AG09319 (cell line): ENCODE measurements at regions not wholly inside any gene's neighbourhood (a gene's known extent, or its start where the extent isn't known, plus 50 kb on each side); places are given as distances from the start of the nearest gene placed in this dataset.

Experiments
- DNase-seq: peaks from one replicate; pipeline ENCODE4 v3.0.0-alpha.2; 2010; ENCODE audit warnings: low read depth; ENCODE audit errors: extremely low read depth
- TF ChIP-seq, protein P1 (sequence below): IDR thresholded peaks from 2 replicates; pipeline ENCODE4 v1.5.1; 2011; ENCODE audit warnings: low read depth, mild to moderate bottlenecking, inconsistent platforms, low read length, moderate library complexity

DNA sequence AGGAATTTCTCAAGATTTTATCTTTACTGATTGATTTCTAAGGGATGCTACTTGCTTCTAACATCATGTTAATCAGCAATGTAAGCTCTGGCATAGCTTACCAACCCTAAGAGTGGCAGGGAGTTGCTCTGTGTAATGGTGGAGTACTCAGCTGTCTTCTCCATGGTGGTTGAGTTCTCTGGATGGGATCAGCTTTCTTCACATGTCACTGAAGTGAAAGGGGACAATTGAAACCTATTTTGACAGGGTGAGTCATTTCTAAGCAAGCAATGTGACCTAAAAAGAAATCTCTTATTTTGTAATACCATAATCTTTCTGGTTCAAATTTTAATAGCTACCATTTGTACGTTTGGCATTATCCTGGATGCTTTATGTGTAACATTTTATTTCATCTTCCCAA lies 430.4 kb downstream of the GJA1 start:
- TF ChIP-seq, protein P1, sequence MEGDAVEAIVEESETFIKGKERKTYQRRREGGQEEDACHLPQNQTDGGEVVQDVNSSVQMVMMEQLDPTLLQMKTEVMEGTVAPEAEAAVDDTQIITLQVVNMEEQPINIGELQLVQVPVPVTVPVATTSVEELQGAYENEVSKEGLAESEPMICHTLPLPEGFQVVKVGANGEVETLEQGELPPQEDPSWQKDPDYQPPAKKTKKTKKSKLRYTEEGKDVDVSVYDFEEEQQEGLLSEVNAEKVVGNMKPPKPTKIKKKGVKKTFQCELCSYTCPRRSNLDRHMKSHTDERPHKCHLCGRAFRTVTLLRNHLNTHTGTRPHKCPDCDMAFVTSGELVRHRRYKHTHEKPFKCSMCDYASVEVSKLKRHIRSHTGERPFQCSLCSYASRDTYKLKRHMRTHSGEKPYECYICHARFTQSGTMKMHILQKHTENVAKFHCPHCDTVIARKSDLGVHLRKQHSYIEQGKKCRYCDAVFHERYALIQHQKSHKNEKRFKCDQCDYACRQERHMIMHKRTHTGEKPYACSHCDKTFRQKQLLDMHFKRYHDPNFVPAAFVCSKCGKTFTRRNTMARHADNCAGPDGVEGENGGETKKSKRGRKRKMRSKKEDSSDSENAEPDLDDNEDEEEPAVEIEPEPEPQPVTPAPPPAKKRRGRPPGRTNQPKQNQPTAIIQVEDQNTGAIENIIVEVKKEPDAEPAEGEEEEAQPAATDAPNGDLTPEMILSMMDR, result no peak
- DNase-seq, result no peak

DNA sequence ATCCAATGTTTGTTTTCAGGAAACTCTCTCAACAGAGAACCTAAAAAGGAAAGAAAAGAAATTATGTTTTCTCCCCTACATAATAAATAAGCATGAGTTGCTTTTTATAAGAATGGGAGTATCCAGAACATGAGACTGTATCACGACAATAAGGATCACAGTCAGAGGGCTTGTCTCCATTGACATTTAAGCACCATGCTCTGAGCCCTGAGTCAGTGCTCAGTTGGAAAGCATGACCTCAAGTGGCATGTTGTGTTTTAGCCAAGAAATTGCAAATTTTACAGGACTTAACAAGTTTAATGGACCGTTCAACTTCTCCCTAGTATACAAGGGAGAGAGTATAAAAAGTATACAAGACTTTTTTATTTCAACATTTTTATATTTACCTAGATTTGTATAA lies 431.6 kb downstream of the GJA1 start:
- TF ChIP-seq, protein P1, result no peak

GRCh38 chr6:121868206-121868605 lies 432.8 kb downstream of the GJA1 start:
- TF ChIP-seq, protein P1, result no peak
- no peak for DNase-seq

More for the DNA sequence above, 431.6 kb downstream of the GJA1 start:
- DNase-seq, result no peak

DNA sequence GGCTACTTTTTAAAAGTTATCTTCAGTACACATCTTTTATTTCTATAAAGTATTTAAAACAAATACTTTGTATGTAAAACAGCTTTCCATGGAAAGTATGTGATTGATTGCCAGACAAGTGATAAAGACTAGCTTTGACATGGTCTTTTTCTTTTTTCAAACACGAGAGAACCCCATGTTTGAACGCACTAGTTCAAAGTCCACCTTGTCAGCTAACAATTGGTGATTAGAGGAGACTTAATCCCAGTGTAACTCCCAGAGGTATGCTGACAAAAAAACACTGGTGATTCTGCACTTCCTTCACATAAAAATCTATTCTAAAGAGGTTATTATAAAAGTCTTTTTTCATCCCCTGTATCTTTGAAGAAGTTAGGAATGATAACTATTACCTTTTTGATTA lies 438.1 kb downstream of the GJA1 start:
- TF ChIP-seq, protein P1, result no peak
- no peak for DNase-seq

GRCh38 chr6:121876721-121877120 lies 441.3 kb downstream of the GJA1 start:
- DNase-seq, result no peak
- TF ChIP-seq, protein P1, result no peak

DNA sequence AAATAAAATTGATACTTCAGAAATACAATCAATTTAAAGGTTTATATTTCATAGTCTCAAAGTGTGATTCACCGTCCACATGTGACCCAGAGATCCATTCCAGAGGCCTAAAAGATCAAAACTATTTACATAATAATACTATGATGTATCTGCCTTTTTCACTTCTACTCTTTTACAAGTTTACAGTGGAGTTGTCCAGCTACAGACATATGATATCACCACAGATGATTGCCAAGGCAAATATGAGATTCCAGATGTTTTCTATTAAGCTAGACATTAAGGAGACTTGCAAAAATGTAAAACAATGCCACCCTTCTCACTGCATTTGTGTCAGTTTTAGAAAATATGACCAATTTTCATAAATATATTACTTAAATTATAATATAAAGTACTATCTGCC lies 443.7 kb downstream of the GJA1 start:
- DNase-seq, result peak; percentile 71
- TF ChIP-seq, protein P1, result no peak

DNA sequence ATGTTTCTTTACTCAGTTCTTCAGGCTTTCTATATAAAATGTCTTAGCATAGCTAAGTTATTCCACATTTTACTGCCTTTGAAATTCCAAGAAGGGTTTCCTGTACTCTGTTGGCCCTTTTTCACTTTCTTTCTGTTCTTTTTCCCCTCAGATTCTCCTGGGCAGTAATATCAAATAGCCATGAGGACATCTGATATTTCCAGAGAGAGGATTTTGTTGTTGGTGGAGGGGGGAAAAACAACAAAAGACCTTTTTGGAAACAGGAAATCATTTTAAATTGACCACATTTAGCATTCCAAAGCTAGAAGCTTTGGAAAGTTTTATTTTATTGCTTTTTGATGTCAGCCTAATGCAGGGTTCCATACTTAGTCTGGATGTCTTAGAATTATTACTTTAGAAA lies 445.4 kb downstream of the GJA1 start:
- TF ChIP-seq, protein P1, result no peak
- DNase-seq, result no peak
